ENCODE measurements at regions not wholly inside any gene's neighbourhood (a gene's known extent, or its start where the extent isn't known, plus 50 kb on each side); places are given as distances from the start of the nearest gene placed in this dataset.

DNA sequence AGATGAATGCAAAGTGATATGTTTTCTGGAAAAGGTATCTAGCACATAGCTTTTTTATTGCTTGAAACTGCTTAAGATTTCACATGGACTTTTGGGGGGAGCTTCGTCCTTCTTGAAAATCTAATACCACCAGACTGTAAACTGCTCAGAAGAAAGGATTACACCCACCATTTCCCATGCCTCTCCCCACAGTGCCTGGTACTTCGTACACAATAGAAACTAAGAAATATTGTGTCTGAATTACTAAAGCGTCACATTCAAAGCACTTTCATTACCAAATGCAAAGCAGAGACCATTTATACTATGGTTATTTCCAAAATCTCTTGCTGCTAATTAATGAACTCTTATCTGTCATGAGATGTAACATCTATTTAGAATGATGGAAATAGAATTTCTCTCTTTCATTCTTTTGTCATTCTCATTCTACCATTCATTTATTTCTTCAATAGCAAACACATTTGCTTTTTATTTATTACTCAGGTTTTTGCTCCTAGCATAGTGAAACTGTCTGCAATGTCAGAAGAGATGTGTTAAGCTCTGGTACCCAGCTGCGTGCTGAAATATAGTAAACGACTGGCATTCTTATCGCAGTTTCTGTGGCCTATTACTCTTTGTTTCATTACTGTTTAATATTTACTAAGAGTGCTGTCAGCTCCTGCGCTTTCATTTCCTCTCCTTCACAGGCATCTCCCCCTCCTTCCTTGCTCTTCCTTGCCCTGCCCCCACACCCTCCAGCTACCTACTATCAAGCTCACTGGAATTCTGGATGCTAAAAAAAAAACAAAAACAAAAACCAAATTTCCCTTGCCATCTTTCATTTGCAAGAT lies 51.4 kb upstream of the RAPGEF2 start (continued):
- TF ChIP-seq, protein P1, sequence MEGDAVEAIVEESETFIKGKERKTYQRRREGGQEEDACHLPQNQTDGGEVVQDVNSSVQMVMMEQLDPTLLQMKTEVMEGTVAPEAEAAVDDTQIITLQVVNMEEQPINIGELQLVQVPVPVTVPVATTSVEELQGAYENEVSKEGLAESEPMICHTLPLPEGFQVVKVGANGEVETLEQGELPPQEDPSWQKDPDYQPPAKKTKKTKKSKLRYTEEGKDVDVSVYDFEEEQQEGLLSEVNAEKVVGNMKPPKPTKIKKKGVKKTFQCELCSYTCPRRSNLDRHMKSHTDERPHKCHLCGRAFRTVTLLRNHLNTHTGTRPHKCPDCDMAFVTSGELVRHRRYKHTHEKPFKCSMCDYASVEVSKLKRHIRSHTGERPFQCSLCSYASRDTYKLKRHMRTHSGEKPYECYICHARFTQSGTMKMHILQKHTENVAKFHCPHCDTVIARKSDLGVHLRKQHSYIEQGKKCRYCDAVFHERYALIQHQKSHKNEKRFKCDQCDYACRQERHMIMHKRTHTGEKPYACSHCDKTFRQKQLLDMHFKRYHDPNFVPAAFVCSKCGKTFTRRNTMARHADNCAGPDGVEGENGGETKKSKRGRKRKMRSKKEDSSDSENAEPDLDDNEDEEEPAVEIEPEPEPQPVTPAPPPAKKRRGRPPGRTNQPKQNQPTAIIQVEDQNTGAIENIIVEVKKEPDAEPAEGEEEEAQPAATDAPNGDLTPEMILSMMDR (IDR thresholded peaks at IDR 0.05 in 2 of 3, conservative IDR thresholded peaks at IDR 0.05 in 1 of 3; ENCODE audit: control insufficient read depth in 2 of 3, extremely low read depth in 1 of 3, insufficient read depth in 1 of 3, low read depth in 3 of 3, low read length in 3 of 3) = no peak
- TF ChIP-seq CEBPB (IDR thresholded peaks at IDR 0.05; ENCODE audit: borderline replicate concordance in 1 of 2, low read depth in 2 of 2, low read length in 2 of 2) (no peak), ZBTB40 (IDR thresholded peaks at IDR 0.05; ENCODE audit: borderline replicate concordance) (no peak), TBL1XR1 (IDR thresholded peaks at IDR 0.05; ENCODE audit: low read depth, low read length) (peak; percentile 40; the same call in 1 of the 2 replicates), JUNB (IDR thresholded peaks at IDR 0.05) (no peak), KAT2A (conservative IDR thresholded peaks at IDR 0.05; ENCODE audit: control insufficient read depth, low read depth, low read length) (no peak), SMAD5 (IDR thresholded peaks at IDR 0.05; ENCODE audit: low read depth) (no peak), ESRRA (IDR thresholded peaks at IDR 0.05; ENCODE audit: low read length) (no peak), YY1 (IDR thresholded peaks at IDR 0.05; ENCODE audit: low read depth, low read length) (no peak), MEF2B (IDR thresholded peaks at IDR 0.05; ENCODE audit: partially characterized antibody, poor library complexity, severe bottlenecking) (peak; percentile 59), CBFB (IDR thresholded peaks at IDR 0.05; ENCODE audit: low read depth) (no peak), MTA3 (IDR thresholded peaks at IDR 0.05; ENCODE audit: borderline replicate concordance, low read length) (no peak; the same call in 1 of the 2 replicates), ASH2L (IDR thresholded peaks at IDR 0.05; ENCODE audit: borderline replicate concordance, low read depth) (no peak), NR2F1 (conservative IDR thresholded peaks at IDR 0.05) (peak; percentile 53), NFIC (IDR thresholded peaks at IDR 0.05; ENCODE audit: low read depth, low read length) (peak; percentile 63), RCOR1 (conservative IDR thresholded peaks at IDR 0.05; ENCODE audit: low read depth, low read length) (no peak), ZNF622 (IDR thresholded peaks at IDR 0.05) (no peak), CREM (IDR thresholded peaks at IDR 0.05; ENCODE audit: low read depth) (no peak)
- TF ChIP-seq, protein P2, sequence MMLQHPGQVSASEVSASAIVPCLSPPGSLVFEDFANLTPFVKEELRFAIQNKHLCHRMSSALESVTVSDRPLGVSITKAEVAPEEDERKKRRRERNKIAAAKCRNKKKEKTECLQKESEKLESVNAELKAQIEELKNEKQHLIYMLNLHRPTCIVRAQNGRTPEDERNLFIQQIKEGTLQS (IDR thresholded peaks at IDR 0.05; ENCODE audit: borderline replicate concordance, extremely low read depth, low read depth, low read length) = no peak
- TF ChIP-seq, protein P3, sequence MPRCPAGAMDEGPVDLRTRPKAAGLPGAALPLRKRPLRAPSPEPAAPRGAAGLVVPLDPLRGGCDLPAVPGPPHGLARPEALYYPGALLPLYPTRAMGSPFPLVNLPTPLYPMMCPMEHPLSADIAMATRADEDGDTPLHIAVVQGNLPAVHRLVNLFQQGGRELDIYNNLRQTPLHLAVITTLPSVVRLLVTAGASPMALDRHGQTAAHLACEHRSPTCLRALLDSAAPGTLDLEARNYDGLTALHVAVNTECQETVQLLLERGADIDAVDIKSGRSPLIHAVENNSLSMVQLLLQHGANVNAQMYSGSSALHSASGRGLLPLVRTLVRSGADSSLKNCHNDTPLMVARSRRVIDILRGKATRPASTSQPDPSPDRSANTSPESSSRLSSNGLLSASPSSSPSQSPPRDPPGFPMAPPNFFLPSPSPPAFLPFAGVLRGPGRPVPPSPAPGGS (IDR thresholded peaks at IDR 0.05; ENCODE audit: borderline replicate concordance, insufficient read depth, low read depth, low read length, poor library complexity, severe bottlenecking) = no peak
